ENCODE measurements at regions not wholly inside any gene's neighbourhood (a gene's known extent, or its start where the extent isn't known, plus 50 kb on each side); places are given as distances from the start of the nearest gene placed in this dataset.

DNA sequence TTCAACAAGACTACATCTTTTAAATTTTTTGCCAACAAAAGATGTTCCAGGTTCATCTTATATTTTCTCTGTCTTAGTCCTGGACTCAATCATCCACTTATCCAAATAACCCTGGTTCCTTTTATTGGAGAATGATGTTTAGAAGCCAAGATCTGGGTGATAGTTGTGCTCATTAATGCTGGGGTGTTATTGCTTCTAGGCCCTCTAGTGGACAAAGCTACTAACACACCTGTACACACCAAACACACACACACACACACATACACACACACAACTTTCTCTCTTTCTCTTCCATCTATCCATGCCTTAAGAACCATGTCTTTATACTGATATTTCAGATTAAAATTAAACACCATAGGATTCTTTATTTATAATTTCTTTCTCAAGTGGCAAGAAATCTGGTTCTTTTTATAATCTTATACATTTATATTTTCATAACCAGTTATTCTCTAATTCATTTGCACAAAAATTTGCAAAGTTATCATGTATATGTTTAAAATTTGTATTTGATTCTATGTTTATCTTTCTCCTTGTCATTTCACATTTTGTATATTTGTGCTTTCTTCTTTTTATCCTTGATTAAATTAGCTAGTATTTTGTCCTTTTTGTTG is 179.1 kb upstream of the SMIM23 start:
- Mint-ChIP-seq H3K27ac (no peak overlapping the region), H3K4me1 (peaks cover under 1% of the 10 kb centered on the region)
- H3K4me3 ChIP-seq = no peak overlapping the region

DNA sequence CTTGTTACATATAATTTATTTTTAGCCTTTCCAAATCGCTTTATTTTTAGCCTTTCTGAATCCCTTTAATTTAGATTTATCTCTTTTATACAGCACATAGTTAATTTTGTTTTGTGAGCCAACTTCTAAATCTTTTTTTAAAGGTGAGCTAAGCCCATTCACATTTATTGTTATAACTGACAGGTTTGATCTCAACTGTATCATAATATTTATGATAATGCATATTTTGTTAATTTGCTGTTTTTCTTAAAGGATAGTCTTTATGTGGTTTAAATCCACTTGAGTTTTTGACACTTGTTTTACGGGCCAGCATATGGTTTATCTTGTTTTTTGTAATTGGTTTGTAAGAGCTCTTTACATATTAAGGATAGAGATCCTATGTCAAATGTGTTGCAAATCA is 177.8 kb upstream of the SMIM23 start:
- Histone ChIP-seq H3K9ac (no peak overlapping the region), H3K9me3 (ENCODE audit: low read depth) (peaks cover 14% of the 10 kb centered on the region), H4K20me1 (ENCODE audit: low read depth) (no peaks in the 10 kb centered on the region), H3K79me2 (ENCODE audit: low read depth) (no peaks in the 10 kb centered on the region), H3K4me1 (no peaks in the 10 kb centered on the region), H3K36me3 (no peaks in the 10 kb centered on the region), H3K4me2 (no peak overlapping the region), H2AFZ (replicated peaks) (no peak overlapping the region), H3K27me3 (no peaks in the 10 kb centered on the region), H3K27ac (no peak overlapping the region), H3K4me3 (no peak overlapping the region), H3F3A (ENCODE audit: low read depth) (no peaks in the 10 kb centered on the region)
- no peak for DNase-seq (ENCODE audit: low spot score)
- H3K27ac Mint-ChIP-seq = no peak overlapping the region
- H3K27me3 Mint-ChIP-seq (ENCODE audit: insufficient read depth, low read depth) = peaks cover 4% of the 10 kb centered on the region
- no peaks in the 10 kb centered on the region for H3K36me3 Mint-ChIP-seq
- H3K9me3 Mint-ChIP-seq = peaks cover 19% of the 10 kb centered on the region
- H3K4me3 Mint-ChIP-seq = no peak overlapping the region
- TF ChIP-seq EZH2 (IDR thresholded peaks at IDR 0.05) = no peak
- peaks cover 9% of the 10 kb centered on the region for H3K4me1 Mint-ChIP-seq

More for the DNA sequence above, 179.1 kb upstream of the SMIM23 start:
- Mint-ChIP-seq H3K9me3 (peaks cover 19% of the 10 kb centered on the region), H3K4me3 (no peak overlapping the region), H3K36me3 (no peaks in the 10 kb centered on the region), H3K27me3 (ENCODE audit: insufficient read depth, low read depth) (peaks cover 7% of the 10 kb centered on the region)
- Histone ChIP-seq H3K27me3 (no peaks in the 10 kb centered on the region), H3F3A (ENCODE audit: low read depth) (no peaks in the 10 kb centered on the region), H3K9ac (no peak overlapping the region), H3K27ac (no peak overlapping the region), H3K9me3 (ENCODE audit: low read depth) (peaks cover 14% of the 10 kb centered on the region), H3K4me2 (no peak overlapping the region), H3K36me3 (no peaks in the 10 kb centered on the region), H2AFZ (replicated peaks) (no peak overlapping the region), H3K79me2 (ENCODE audit: low read depth) (no peaks in the 10 kb centered on the region), H3K4me1 (no peaks in the 10 kb centered on the region), H4K20me1 (ENCODE audit: low read depth) (no peaks in the 10 kb centered on the region)
- no peak for DNase-seq (ENCODE audit: low spot score)
- TF ChIP-seq EZH2phosphoT487 (IDR thresholded peaks at IDR 0.05) = no peak
- TF ChIP-seq EZH2 (IDR thresholded peaks at IDR 0.05) = no peak
- TF ChIP-seq, protein P1, sequence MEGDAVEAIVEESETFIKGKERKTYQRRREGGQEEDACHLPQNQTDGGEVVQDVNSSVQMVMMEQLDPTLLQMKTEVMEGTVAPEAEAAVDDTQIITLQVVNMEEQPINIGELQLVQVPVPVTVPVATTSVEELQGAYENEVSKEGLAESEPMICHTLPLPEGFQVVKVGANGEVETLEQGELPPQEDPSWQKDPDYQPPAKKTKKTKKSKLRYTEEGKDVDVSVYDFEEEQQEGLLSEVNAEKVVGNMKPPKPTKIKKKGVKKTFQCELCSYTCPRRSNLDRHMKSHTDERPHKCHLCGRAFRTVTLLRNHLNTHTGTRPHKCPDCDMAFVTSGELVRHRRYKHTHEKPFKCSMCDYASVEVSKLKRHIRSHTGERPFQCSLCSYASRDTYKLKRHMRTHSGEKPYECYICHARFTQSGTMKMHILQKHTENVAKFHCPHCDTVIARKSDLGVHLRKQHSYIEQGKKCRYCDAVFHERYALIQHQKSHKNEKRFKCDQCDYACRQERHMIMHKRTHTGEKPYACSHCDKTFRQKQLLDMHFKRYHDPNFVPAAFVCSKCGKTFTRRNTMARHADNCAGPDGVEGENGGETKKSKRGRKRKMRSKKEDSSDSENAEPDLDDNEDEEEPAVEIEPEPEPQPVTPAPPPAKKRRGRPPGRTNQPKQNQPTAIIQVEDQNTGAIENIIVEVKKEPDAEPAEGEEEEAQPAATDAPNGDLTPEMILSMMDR (IDR thresholded peaks at IDR 0.05) = peak; percentile 43

DNA sequence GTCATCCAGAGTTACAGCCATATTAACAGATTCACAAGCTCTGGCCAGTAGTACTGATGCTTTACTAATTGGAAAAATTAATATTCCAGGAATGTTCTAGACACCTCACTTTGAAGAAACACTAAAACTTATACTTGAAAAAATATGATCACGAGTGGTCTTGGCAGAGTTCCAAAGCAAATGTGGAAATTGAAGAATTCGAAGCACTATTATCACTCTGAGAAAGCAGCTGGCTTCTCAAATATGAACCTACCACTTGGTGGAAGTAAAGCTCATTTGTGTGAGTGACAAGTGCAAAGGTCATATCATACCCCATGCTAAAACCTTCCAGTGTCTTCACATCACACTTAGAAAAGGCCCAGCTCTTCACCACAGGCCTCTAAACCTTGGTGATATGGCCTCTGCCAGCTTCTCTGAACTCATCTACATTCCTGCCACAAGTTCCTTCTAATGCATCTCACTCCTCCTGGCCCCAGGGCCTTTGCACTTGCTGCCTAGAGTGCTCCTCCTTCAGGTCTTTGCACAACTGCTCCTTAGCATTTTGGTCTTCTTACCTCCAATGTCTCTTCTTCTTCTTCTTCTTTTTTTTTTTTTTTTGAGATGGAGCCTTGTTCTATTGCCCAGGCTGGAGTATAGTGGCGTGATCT is 175.7 kb upstream of the SMIM23 start:
- Mint-ChIP-seq H3K27ac (no peak overlapping the region), H3K4me3 (no peak overlapping the region), H3K4me1 (peaks cover 19% of the 10 kb centered on the region), H3K27me3 (ENCODE audit: insufficient read depth, low read depth) (peaks cover 4% of the 10 kb centered on the region), H3K9me3 (peaks cover 19% of the 10 kb centered on the region), H3K36me3 (no peaks in the 10 kb centered on the region)
- Histone ChIP-seq H2AFZ (replicated peaks) (no peak overlapping the region), H3F3A (ENCODE audit: low read depth) (no peaks in the 10 kb centered on the region), H3K4me3 (no peak overlapping the region), H3K27ac (no peak overlapping the region), H3K79me2 (ENCODE audit: low read depth) (no peaks in the 10 kb centered on the region), H3K27me3 (peaks cover 4% of the 10 kb centered on the region), H3K36me3 (no peaks in the 10 kb centered on the region), H3K4me1 (no peaks in the 10 kb centered on the region), H3K4me2 (no peak overlapping the region), H3K9ac (no peak overlapping the region), H3K9me3 (ENCODE audit: low read depth) (peaks cover 14% of the 10 kb centered on the region), H4K20me1 (ENCODE audit: low read depth) (no peaks in the 10 kb centered on the region)
- no peak for DNase-seq (ENCODE audit: low spot score)
- TF ChIP-seq EZH2phosphoT487 (IDR thresholded peaks at IDR 0.05) (no peak), EZH2 (IDR thresholded peaks at IDR 0.05) (no peak)
- TF ChIP-seq, protein P1 (IDR thresholded peaks at IDR 0.05) = no peak

DNA sequence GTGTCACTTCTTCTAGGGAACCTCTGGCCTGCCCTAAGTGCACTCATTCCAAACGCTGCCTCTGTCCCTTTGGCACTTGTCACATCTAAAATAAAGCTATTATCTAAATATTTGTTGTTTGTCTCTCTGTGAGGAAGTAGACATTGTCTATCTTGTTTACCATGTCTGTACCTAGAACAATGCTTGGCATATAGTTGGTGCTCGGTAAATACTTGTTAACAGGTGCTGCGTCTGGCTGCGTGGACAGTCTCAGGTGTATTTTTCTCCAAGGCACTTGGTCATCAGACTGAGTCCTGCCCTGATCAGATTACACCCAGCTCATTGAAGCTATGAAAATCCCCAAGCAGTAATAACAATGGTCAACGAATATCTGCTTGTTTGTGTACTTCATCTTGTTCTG is 174.9 kb upstream of the SMIM23 start:
- no peak overlapping the region for H3K27ac Mint-ChIP-seq

More for the DNA sequence above, 174.9 kb upstream of the SMIM23 start:
- peaks cover 4% of the 10 kb centered on the region for H3F3A ChIP-seq (ENCODE audit: low read depth)
- TF ChIP-seq EZH2phosphoT487 (IDR thresholded peaks at IDR 0.05) (no peak), EZH2 (IDR thresholded peaks at IDR 0.05) (no peak)
- TF ChIP-seq, protein P1 (IDR thresholded peaks at IDR 0.05) = no peak
- H3K27ac ChIP-seq = no peak overlapping the region
- no peak overlapping the region for H3K9ac ChIP-seq
- Mint-ChIP-seq H3K4me3 (no peak overlapping the region), H3K4me1 (peaks cover 27% of the 10 kb centered on the region), H3K9me3 (peaks cover 18% of the 10 kb centered on the region), H3K36me3 (no peaks in the 10 kb centered on the region), H3K27me3 (ENCODE audit: insufficient read depth, low read depth) (peaks cover 9% of the 10 kb centered on the region)
- H3K4me3 ChIP-seq = no peak overlapping the region
- DNase-seq (ENCODE audit: low spot score) = no peak
- H2AFZ ChIP-seq (replicated peaks) = no peak overlapping the region
- no peaks in the 10 kb centered on the region for H3K79me2 ChIP-seq (ENCODE audit: low read depth)
- no peak overlapping the region for H3K4me2 ChIP-seq
- no peaks in the 10 kb centered on the region for H4K20me1 ChIP-seq (ENCODE audit: low read depth)
- no peaks in the 10 kb centered on the region for H3K36me3 ChIP-seq
- peaks cover 4% of the 10 kb centered on the region for H3K27me3 ChIP-seq
- peaks cover 14% of the 10 kb centered on the region for H3K9me3 ChIP-seq (ENCODE audit: low read depth)
- H3K4me1 ChIP-seq = peaks cover 4% of the 10 kb centered on the region

Measured in neural progenitor cell (in vitro differentiated cells).